ENCODE measurements at regions not wholly inside any gene's neighbourhood (a gene's known extent, or its start where the extent isn't known, plus 50 kb on each side); places are given as distances from the start of the nearest gene placed in this dataset.

DNA sequence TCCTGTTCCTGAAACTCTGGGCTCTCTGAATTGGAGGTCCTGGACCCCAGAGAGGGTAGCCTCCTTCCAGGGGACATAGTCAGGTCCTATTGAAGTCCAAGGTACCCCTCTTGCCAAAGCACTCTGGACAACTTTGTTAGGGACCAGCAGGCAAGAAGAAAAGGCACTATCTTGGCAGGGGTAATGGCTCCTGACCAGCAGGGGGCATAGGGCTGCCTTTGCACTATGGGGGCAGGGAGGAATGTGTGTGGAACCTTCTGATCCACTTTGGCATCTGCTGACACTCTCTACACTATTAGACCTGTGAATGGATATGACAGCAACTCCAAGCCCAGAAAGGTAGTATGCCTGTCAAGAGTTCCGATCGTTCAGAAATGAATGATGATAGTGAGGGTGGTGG lies 179.0 kb upstream of the CD180 start:
- TF ChIP-seq, protein P1, sequence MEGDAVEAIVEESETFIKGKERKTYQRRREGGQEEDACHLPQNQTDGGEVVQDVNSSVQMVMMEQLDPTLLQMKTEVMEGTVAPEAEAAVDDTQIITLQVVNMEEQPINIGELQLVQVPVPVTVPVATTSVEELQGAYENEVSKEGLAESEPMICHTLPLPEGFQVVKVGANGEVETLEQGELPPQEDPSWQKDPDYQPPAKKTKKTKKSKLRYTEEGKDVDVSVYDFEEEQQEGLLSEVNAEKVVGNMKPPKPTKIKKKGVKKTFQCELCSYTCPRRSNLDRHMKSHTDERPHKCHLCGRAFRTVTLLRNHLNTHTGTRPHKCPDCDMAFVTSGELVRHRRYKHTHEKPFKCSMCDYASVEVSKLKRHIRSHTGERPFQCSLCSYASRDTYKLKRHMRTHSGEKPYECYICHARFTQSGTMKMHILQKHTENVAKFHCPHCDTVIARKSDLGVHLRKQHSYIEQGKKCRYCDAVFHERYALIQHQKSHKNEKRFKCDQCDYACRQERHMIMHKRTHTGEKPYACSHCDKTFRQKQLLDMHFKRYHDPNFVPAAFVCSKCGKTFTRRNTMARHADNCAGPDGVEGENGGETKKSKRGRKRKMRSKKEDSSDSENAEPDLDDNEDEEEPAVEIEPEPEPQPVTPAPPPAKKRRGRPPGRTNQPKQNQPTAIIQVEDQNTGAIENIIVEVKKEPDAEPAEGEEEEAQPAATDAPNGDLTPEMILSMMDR (IDR thresholded peaks at IDR 0.05; ENCODE audit: low read depth, low read length, missing input control), result peak; percentile 8
- no peak for TF ChIP-seq SP1 (IDR thresholded peaks at IDR 0.05)
- TF ChIP-seq EGR1 (IDR thresholded peaks at IDR 0.05; ENCODE audit: low read depth in 2 of 2), result no peak
- TF ChIP-seq FOXA1 (IDR thresholded peaks at IDR 0.05), result no peak
- TF ChIP-seq HNF4A (conservative IDR thresholded peaks at IDR 0.05), result no peak
- no peak for TF ChIP-seq YY1 (IDR thresholded peaks at IDR 0.05)
- TF ChIP-seq, protein P2, sequence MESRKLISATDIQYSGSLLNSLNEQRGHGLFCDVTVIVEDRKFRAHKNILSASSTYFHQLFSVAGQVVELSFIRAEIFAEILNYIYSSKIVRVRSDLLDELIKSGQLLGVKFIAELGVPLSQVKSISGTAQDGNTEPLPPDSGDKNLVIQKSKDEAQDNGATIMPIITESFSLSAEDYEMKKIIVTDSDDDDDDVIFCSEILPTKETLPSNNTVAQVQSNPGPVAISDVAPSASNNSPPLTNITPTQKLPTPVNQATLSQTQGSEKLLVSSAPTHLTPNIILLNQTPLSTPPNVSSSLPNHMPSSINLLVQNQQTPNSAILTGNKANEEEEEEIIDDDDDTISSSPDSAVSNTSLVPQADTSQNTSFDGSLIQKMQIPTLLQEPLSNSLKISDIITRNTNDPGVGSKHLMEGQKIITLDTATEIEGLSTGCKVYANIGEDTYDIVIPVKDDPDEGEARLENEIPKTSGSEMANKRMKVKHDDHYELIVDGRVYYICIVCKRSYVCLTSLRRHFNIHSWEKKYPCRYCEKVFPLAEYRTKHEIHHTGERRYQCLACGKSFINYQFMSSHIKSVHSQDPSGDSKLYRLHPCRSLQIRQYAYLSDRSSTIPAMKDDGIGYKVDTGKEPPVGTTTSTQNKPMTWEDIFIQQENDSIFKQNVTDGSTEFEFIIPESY (IDR thresholded peaks at IDR 0.05), result no peak
- TF ChIP-seq, protein P3, sequence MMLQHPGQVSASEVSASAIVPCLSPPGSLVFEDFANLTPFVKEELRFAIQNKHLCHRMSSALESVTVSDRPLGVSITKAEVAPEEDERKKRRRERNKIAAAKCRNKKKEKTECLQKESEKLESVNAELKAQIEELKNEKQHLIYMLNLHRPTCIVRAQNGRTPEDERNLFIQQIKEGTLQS (IDR thresholded peaks at IDR 0.05), result no peak
- peak in 1 of 2 donors; percentile 36 for TF ChIP-seq RAD21 (IDR thresholded peaks at IDR 0.05)
- no peak for TF ChIP-seq GABPA (IDR thresholded peaks at IDR 0.05 in 1 of 2, conservative IDR thresholded peaks at IDR 0.05 in 1 of 2)
- TF ChIP-seq, protein P4, sequence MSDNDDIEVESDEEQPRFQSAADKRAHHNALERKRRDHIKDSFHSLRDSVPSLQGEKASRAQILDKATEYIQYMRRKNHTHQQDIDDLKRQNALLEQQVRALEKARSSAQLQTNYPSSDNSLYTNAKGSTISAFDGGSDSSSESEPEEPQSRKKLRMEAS (IDR thresholded peaks at IDR 0.05), result no peak

Measured in liver (tissue), 3 donors.